H1 (cell line): ENCODE measurements at regions not wholly inside any gene's neighbourhood (a gene's known extent, or its start where the extent isn't known, plus 50 kb on each side); places are given as distances from the start of the nearest gene placed in this dataset.

Source experiments
- CTCF ChIA-PET: fragments of 300-600 bp; sonication (Branson Sonifier 250); formaldehyde crosslinking; loops from one replicate; lab custom pipeline; 2021; ENCODE audit not compliant: partially characterized antibody; lab: Charles Lee
- POLR2A ChIA-PET: fragments of 300-600 bp; sonication (Branson Sonifier 250); formaldehyde crosslinking; loops from one replicate; lab custom pipeline; 2021; ENCODE audit warnings: inconsistent platforms; ENCODE audit not compliant: partially characterized antibody; lab: Charles Lee
- DNase-seq, 2 experiments: peaks; one replicate each; pipeline versions ENCODE4 v3.0.0 to v3.0.0-alpha.2; 2010 to 2022; ENCODE audit warnings: low spot score in 2 of 2, low read depth in 1 of 2, mixed read lengths in 1 of 2
- FAIRE-seq: peaks from 2 replicates; lab custom pipeline; 2011; peaks lifted over from hg19 to GRCh38; lab: Jason Lieb, UNC
- H2AFZ ChIP-seq: 2 replicates; pipeline ENCODE4 v1.8.1; 2012; ENCODE audit warnings: low read length, inconsistent platforms
- H2AK5ac ChIP-seq: 2 replicates; pipeline ENCODE4 v1.6.1; 2013; ENCODE audit warnings: low read depth, low read length
- H2BK120ac ChIP-seq: replicated peaks from 2 replicates; pipeline ENCODE3; 2013; ENCODE audit warnings: low read depth, low read length, inconsistent platforms
- H2BK12ac ChIP-seq: 2 replicates; pipeline ENCODE4 v1.6.1; 2013; ENCODE audit warnings: low read depth, low read length
- H2BK15ac ChIP-seq: 2 replicates; pipeline ENCODE4 v1.6.1; 2013; ENCODE audit warnings: low read length
- H2BK20ac ChIP-seq: 2 replicates; pipeline ENCODE4 v1.6.1; 2013; ENCODE audit warnings: low read length
- H2BK5ac ChIP-seq: 2 replicates; pipeline ENCODE4 v1.6.1; 2013; ENCODE audit warnings: low read depth, low read length
- H3K14ac ChIP-seq: 2 replicates; pipeline ENCODE4 v1.6.1; 2013; ENCODE audit warnings: inconsistent platforms; ENCODE audit not compliant: insufficient read length
- H3K18ac ChIP-seq: 2 replicates; pipeline ENCODE4 v1.6.1; 2013; ENCODE audit warnings: low read length; ENCODE audit errors: extremely low read depth
- H3K23ac ChIP-seq: 2 replicates; pipeline ENCODE4 v1.6.1; 2013; ENCODE audit warnings: inconsistent platforms; ENCODE audit not compliant: insufficient read length
- H3K23me2 ChIP-seq: 2 replicates; pipeline ENCODE4 v1.6.1; 2013; ENCODE audit warnings: low read depth, low read length
- H3K27ac ChIP-seq: 2 replicates; pipeline ENCODE4 v1.6.1; 2011; ENCODE audit warnings: low read depth, low read length, inconsistent platforms
- H3K27me3 ChIP-seq, 4 experiments: replicated peaks in 1 of 4; 1 replicate in 1 of 4; 2 replicates in 3 of 4; pipeline versions ENCODE4 v1.6.1 to v1.8.1; 2011 to 2013; ENCODE audit warnings: low read length in 3 of 4, mild to moderate bottlenecking in 3 of 4, inconsistent platforms in 2 of 4, mixed read lengths in 2 of 4, moderate library complexity in 1 of 4; ENCODE audit not compliant: control insufficient read depth in 3 of 4, insufficient read depth in 3 of 4; ENCODE audit errors: extremely low read depth in 1 of 4
- H3K36me3 ChIP-seq, 4 experiments: 2 replicates each; pipeline versions ENCODE4 v1.6.1 to v1.8.1; 2011 to 2013; ENCODE audit warnings: mild to moderate bottlenecking in 4 of 4, low read length in 3 of 4, moderate library complexity in 2 of 4, control low read depth in 1 of 4, inconsistent platforms in 1 of 4; ENCODE audit not compliant: insufficient read depth in 4 of 4, control insufficient read depth in 2 of 4
- H3K4ac ChIP-seq: replicated peaks from 2 replicates; pipeline ENCODE3; 2013; ENCODE audit warnings: low read length, low read depth, mixed read lengths, inconsistent platforms; ENCODE audit not compliant: insufficient read length
- H3K4me1 ChIP-seq, 4 experiments: replicated peaks in 1 of 4; 1 replicate in 1 of 4; 2 replicates in 3 of 4; pipeline versions ENCODE4 v1.6.1 to v1.8.1; 2011 to 2013; ENCODE audit warnings: low read length in 3 of 4, inconsistent platforms in 2 of 4, mixed read lengths in 1 of 4; ENCODE audit not compliant: insufficient read depth in 4 of 4, control insufficient read depth in 3 of 4
- H3K4me2 ChIP-seq, 2 experiments: 2 replicates each; pipeline versions ENCODE4 v1.6.1 to v1.8.1; 2011 to 2013; ENCODE audit warnings: low read depth in 2 of 2, low read length in 2 of 2, control low read depth in 1 of 2, inconsistent platforms in 1 of 2, mild to moderate bottlenecking in 1 of 2; ENCODE audit not compliant: insufficient read depth in 1 of 2
- H3K4me3 ChIP-seq, 4 experiments: fragments of 200-600, 300-600 bp in 1 of 4; sonication (generic), shearing (Covaris generic), sonication (Bioruptor Twin) in 1 of 4; 2 replicates each; pipeline versions ENCODE4 v1.5.1 to v1.8.1; 2011 to 2016; ENCODE audit warnings: low read length in 4 of 4, low read depth in 3 of 4, control low read depth in 2 of 4, inconsistent platforms in 2 of 4, mild to moderate bottlenecking in 2 of 4, mixed read lengths in 1 of 4, moderate library complexity in 1 of 4; ENCODE audit not compliant: insufficient read depth in 2 of 4; ENCODE audit errors: extremely low read depth in 1 of 4
- H3K56ac ChIP-seq: replicated peaks from 2 replicates; pipeline ENCODE3; 2013; ENCODE audit warnings: low read depth, mild to moderate bottlenecking, mixed read lengths, low read length, inconsistent platforms; ENCODE audit not compliant: insufficient read length
- H3K79me1 ChIP-seq: 2 replicates; pipeline ENCODE4 v1.6.1; 2013; ENCODE audit warnings: low read depth, low read length, control low read depth
- H3K79me2 ChIP-seq, 2 experiments: 2 replicates each; pipeline versions ENCODE4 v1.6.1 to v1.8.1; 2012 to 2013; ENCODE audit warnings: low read length in 2 of 2, mild to moderate bottlenecking in 2 of 2, inconsistent platforms in 1 of 2; ENCODE audit not compliant: insufficient read depth in 2 of 2, control insufficient read depth in 1 of 2
- H3K9ac ChIP-seq, 4 experiments: replicated peaks in 1 of 4; 1 replicate in 1 of 4; 2 replicates in 3 of 4; pipeline versions ENCODE4 v1.6.1 to v1.8.1; 2011 to 2013; ENCODE audit warnings: low read depth in 3 of 4, low read length in 3 of 4, control low read depth in 2 of 4, mild to moderate bottlenecking in 2 of 4, moderate library complexity in 2 of 4, inconsistent platforms in 1 of 4; ENCODE audit errors: extremely low read depth in 1 of 4
- H3K9me3 ChIP-seq, 2 experiments: 2 replicates each; pipeline versions ENCODE4 v1.6.1 to v1.8.1; 2012 to 2013; ENCODE audit warnings: mild to moderate bottlenecking in 2 of 2, moderate library complexity in 2 of 2, control low read depth in 1 of 2, inconsistent platforms in 1 of 2, low read depth in 1 of 2, low read length in 1 of 2, mixed read lengths in 1 of 2; ENCODE audit not compliant: insufficient read depth in 2 of 2
- H4K20me1 ChIP-seq, 2 experiments: replicated peaks in 1 of 2; 2 replicates each; pipeline versions ENCODE3 to v1.8.1; 2011 to 2013; ENCODE audit warnings: inconsistent platforms in 2 of 2, low read length in 2 of 2, mild to moderate bottlenecking in 1 of 2; ENCODE audit not compliant: insufficient read depth in 2 of 2, control insufficient read depth in 1 of 2
- H4K5ac ChIP-seq: 2 replicates; pipeline ENCODE4 v1.6.1; 2013; ENCODE audit warnings: low read length, low read depth, mixed read lengths, inconsistent platforms; ENCODE audit not compliant: insufficient read length
- H4K8ac ChIP-seq: 2 replicates; pipeline ENCODE4 v1.8.0; 2013; ENCODE audit warnings: mild to moderate bottlenecking, moderate library complexity, low read length, inconsistent platforms; ENCODE audit not compliant: insufficient read depth; ENCODE audit errors: extremely low read depth
- H4K91ac ChIP-seq: replicated peaks from 2 replicates; pipeline ENCODE3; 2013; ENCODE audit warnings: low read length, mixed read lengths, inconsistent platforms; ENCODE audit not compliant: insufficient read length
- CBX5 ChIP-seq: fragments of 300-800, 300-1000 bp; sonication (generic); IDR thresholded peaks from 2 replicates; pipeline ENCODE4 v1.7.1; 2016; ENCODE audit warnings: antibody characterized with exemption, low read length, low read depth
- WGBS, 2 experiments: shearing (Covaris generic) in 1 of 2; methylation state at CpG; one replicate each; pipeline versions ENCODE4 v1.1.6 to v1.1.7; 2013 to 2015; ENCODE audit warnings: low lambda C conversion rate in 2 of 2, mixed read lengths in 2 of 2, inconsistent platforms in 1 of 2, low coverage in 1 of 2, missing lambda C conversion rate in 1 of 2; ENCODE audit not compliant: insufficient replicate concordance in 2 of 2, insufficient coverage in 1 of 2, insufficient read length in 1 of 2; ENCODE audit errors: extremely low coverage in 1 of 2, missing lambda C conversion rate in 1 of 2; 5-methylcytosine and 5-hydroxymethylcytosine counted together

GRCh38 chr6:113466526-113466925 is 390.6 kb upstream of the MARCKS start:
- Histone ChIP-seq H3K79me1 (no peaks in the 10 kb centered on the region), H2BK5ac (no peak overlapping the region), H3K56ac (no peak overlapping the region), H3K9ac (no peak overlapping the region), H2BK15ac (no peak overlapping the region), H3K14ac (no peak overlapping the region), H3K4ac (no peak overlapping the region), H2AK5ac (no peak overlapping the region), H3K4me2 (no peak overlapping the region), H2BK20ac (no peak overlapping the region), H4K8ac (no peak overlapping the region), H4K91ac (no peak overlapping the region), H3K18ac (no peak overlapping the region), H3K23me2 (no peaks in the 10 kb centered on the region), H3K9me3 (no peaks in the 10 kb centered on the region), H4K20me1 (no peaks in the 10 kb centered on the region), H2BK12ac (no peak overlapping the region), H3K36me3 (no peaks in the 10 kb centered on the region), H3K23ac (no peak overlapping the region), H3K27me3 (no peaks in the 10 kb centered on the region), H3K27ac (no peak overlapping the region), H3K4me3 (no peak overlapping the region), H3K79me2 (no peaks in the 10 kb centered on the region), H3K4me1 (no peaks in the 10 kb centered on the region), H2BK120ac (no peak overlapping the region), H2AFZ (no peak overlapping the region), H4K5ac (no peak overlapping the region)
- POLR2A ChIA-PET, result no interaction called here
- FAIRE-seq (no peak), DNase-seq (no peak)
- no peak for TF ChIP-seq CBX5
- CTCF ChIA-PET, result interaction anchor here (0.6 to 2.1 kb wide), 6 partner anchors 14 to 443 kb away, joined by 3 to 6 read pairs (median 6); no protein-coding TSS in a partner anchor
- WGBS, 2 experiments, result 90% methylated on average over 4 of the region's 4 CpGs; no CpG with 5 or more reads in 1 of the 2 experiments
